IPS DF 4.7 (cell line): ENCODE measurements at regions not wholly inside any gene's neighbourhood (a gene's known extent, or its start where the extent isn't known, plus 50 kb on each side); places are given as distances from the start of the nearest gene placed in this dataset.
"Not testable (repeated sequence)": the region's sequence is repeated elsewhere in the genome, so short reads cannot be mapped to it uniquely, and the experiment has no call there.

Source experiments
- DNase-seq: peaks from one replicate; pipeline ENCODE4 v3.0.0-alpha.2; 2013; ENCODE audit warnings: low spot score; ENCODE audit errors: extremely low read depth

- DNase-seq = no peak
Measured at GRCh38 chr6:21845439-21846140, 252.0 kb downstream of the SOX4 start.

GRCh38 chr6:21846541-21847451, 253.2 kb downstream of the SOX4 start:
- no peak for DNase-seq

GRCh38 chr6:21847711-21848480, 254.3 kb downstream of the SOX4 start:
- DNase-seq = no peak

GRCh38 chr6:21850691-21851090, 257.1 kb downstream of the SOX4 start:
- DNase-seq = no peak

- DNase-seq = no peak
Measured at GRCh38 chr6:21855811-21856455, 262.4 kb downstream of the SOX4 start.

- DNase-seq = no peak
Measured at GRCh38 chr6:21856456-21856825, 262.9 kb downstream of the SOX4 start.

- no peak for DNase-seq
Measured at GRCh38 chr6:21856844-21857243, 263.3 kb downstream of the SOX4 start.

- no peak for DNase-seq
Measured at GRCh38 chr6:21858076-21858475, 264.5 kb downstream of the SOX4 start.

GRCh38 chr6:21859193-21859735, 265.7 kb downstream of the SOX4 start:
- no peak for DNase-seq

- DNase-seq = no peak
Measured at GRCh38 chr6:21861942-21862341, 268.4 kb downstream of the SOX4 start.

- DNase-seq = no peak
Measured at GRCh38 chr6:21864206-21864605, 270.7 kb downstream of the SOX4 start.

- DNase-seq = no peak
Measured at GRCh38 chr6:21868226-21868625, 274.7 kb downstream of the SOX4 start.

- no peak for DNase-seq
Measured at GRCh38 chr6:21869085-21869771, 275.7 kb downstream of the SOX4 start.

GRCh38 chr6:21870076-21870730, 276.7 kb downstream of the SOX4 start:
- DNase-seq = no peak

GRCh38 chr6:21871831-21872230, 278.3 kb downstream of the SOX4 start:
- DNase-seq = no peak

- DNase-seq = no peak
Measured at GRCh38 chr6:21872749-21873148, 279.2 kb downstream of the SOX4 start.

- no peak for DNase-seq
Measured at GRCh38 chr6:21873562-21873961, 280.0 kb downstream of the SOX4 start.

- DNase-seq = no peak
Measured at GRCh38 chr6:21874372-21874771, 280.8 kb downstream of the SOX4 start.

GRCh38 chr6:21877037-21877436, 283.5 kb downstream of the SOX4 start:
- DNase-seq = not testable (repeated sequence)

GRCh38 chr6:21880249-21880648, 286.7 kb downstream of the SOX4 start:
- not testable (repeated sequence) for DNase-seq
